D721Med (cell line): ENCODE measurements at regions not wholly inside any gene's neighbourhood (a gene's known extent, or its start where the extent isn't known, plus 50 kb on each side); places are given as distances from the start of the nearest gene placed in this dataset.

ENCODE experiments used
- DNase-seq: peaks from one replicate; pipeline ENCODE4 v3.0.0; 2011; ENCODE audit warnings: low spot score; ENCODE audit not compliant: insufficient read length
- FAIRE-seq: peaks from 2 replicates; lab custom pipeline; 2011; peaks lifted over from hg19 to GRCh38; lab: Jason Lieb, UNC
- CTCF ChIP-seq: IDR thresholded peaks from 2 replicates; pipeline ENCODE4 v1.5.1; 2012; ENCODE audit warnings: mild to moderate bottlenecking, control low read depth; ENCODE audit not compliant: insufficient read depth; ENCODE audit errors: missing control alignments

- TF ChIP-seq CTCF: no peak
- FAIRE-seq (no peak), DNase-seq (no peak)
Measured at GRCh38 chr20:1813674-1814635, 81.3 kb upstream of the SIRPA start.

GRCh38 chr20:1813101-1813529 is 82.1 kb upstream of the SIRPA start:
- no peak for DNase-seq
- no peak for FAIRE-seq
- no peak for TF ChIP-seq CTCF

- FAIRE-seq (no peak), DNase-seq (no peak)
- TF ChIP-seq CTCF: no peak
Measured at GRCh38 chr20:1811621-1812498, 83.3 kb upstream of the SIRPA start.

GRCh38 chr20:1810926-1811620 is 84.1 kb upstream of the SIRPA start:
- no peak for FAIRE-seq
- no peak for DNase-seq

GRCh38 chr20:1810572-1810925 is 84.7 kb upstream of the SIRPA start:
- DNase-seq (no peak), FAIRE-seq (no peak)
- no peak for TF ChIP-seq CTCF

More at GRCh38 chr20:1810926-1811620, 84.1 kb upstream of the SIRPA start:
- TF ChIP-seq CTCF: no peak

GRCh38 chr20:1809611-1810510 is 85.3 kb upstream of the SIRPA start:
- FAIRE-seq (no peak), DNase-seq (no peak)
- no peak for TF ChIP-seq CTCF
